ENCODE measurements at regions not wholly inside any gene's neighbourhood (a gene's known extent, or its start where the extent isn't known, plus 50 kb on each side); places are given as distances from the start of the nearest gene placed in this dataset.

- TF ChIP-seq CTCF (IDR thresholded peaks at IDR 0.05 in 8 of 11, conservative IDR thresholded peaks at IDR 0.05 in 3 of 11) = no peak
- TF ChIP-seq POLR2A (IDR thresholded peaks at IDR 0.05) = no peak
- TF ChIP-seq POLR2AphosphoS5 (IDR thresholded peaks at IDR 0.05) = no peak
These were observed 172.3 kb downstream of the SHOX start for GRCh38 chrX:802846-803245.
